ENCODE measurements at regions not wholly inside any gene's neighbourhood (a gene's known extent, or its start where the extent isn't known, plus 50 kb on each side); places are given as distances from the start of the nearest gene placed in this dataset.

DNA sequence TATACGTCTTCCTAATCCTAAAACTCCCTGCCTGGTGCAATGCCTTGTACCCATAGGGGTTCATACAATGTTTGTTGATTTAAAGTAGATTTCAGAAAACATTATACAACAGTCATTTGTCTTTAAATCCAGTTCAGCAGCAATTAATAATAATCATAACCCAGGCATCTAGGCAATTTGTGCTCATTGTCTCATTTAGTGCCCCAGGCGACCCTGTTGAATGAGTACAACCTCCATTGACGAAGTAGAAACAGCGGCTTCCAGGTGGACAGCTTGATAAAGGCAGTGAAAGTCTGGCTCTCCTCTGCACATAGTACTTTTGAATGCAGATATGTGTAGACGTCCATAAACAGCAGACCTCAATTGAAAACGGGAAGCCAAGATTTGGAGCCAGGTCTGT, 82.9 kb upstream of the CPM start:
- no peak overlapping the region for H3K4me2 ChIP-seq (ENCODE audit: insufficient read depth in 1 of 2, low read depth in 2 of 2, low read length in 2 of 2)
- no peak overlapping the region for H2BK12ac ChIP-seq (ENCODE audit: low read depth, low read length)
- CTCF ChIA-PET (ENCODE audit: partially characterized antibody), result interaction anchor here (0.6 to 0.7 kb wide), 2 partner anchors 107 to 141 kb away, joined by 3 read pairs; no protein-coding TSS in a partner anchor
- H2BK5ac ChIP-seq (ENCODE audit: low read depth, low read length), result no peak overlapping the region
- H2AFZ ChIP-seq (ENCODE audit: low read length), result no peak overlapping the region
- no peaks in the 10 kb centered on the region for H3K4me1 ChIP-seq (replicated peaks in 1 of 4; ENCODE audit: control insufficient read depth in 3 of 4, insufficient read depth in 4 of 4, low read length in 3 of 4)
- H3K79me2 ChIP-seq (ENCODE audit: control insufficient read depth in 1 of 2, insufficient read depth in 2 of 2, low read length in 2 of 2), result no peaks in the 10 kb centered on the region
- H3K23ac ChIP-seq (ENCODE audit: insufficient read length), result no peak overlapping the region
- H3K79me1 ChIP-seq (ENCODE audit: low read depth, low read length), result no peaks in the 10 kb centered on the region
- H2BK20ac ChIP-seq (ENCODE audit: low read length), result no peak overlapping the region
- H3K14ac ChIP-seq (ENCODE audit: insufficient read length), result no peak overlapping the region
- no peaks in the 10 kb centered on the region for H4K20me1 ChIP-seq (replicated peaks in 1 of 2; ENCODE audit: control insufficient read depth in 1 of 2, insufficient read depth in 2 of 2, low read length in 2 of 2)
- WGBS, 2 experiments (ENCODE audit: extremely low coverage in 1 of 2, insufficient coverage in 1 of 2, insufficient read length in 1 of 2, insufficient replicate concordance in 2 of 2, low coverage in 1 of 2, low lambda C conversion rate in 2 of 2, missing lambda C conversion rate in 1 of 2), result 64% methylated on average over 6 of the region's 6 CpGs; no CpG with 5 or more reads in 1 of the 2 experiments
- H3K9me3 ChIP-seq (ENCODE audit: insufficient read depth in 2 of 2, low read depth in 1 of 2, low read length in 1 of 2), result no peaks in the 10 kb centered on the region
- no peak overlapping the region for H3K18ac ChIP-seq (ENCODE audit: extremely low read depth, low read length)
- TF ChIP-seq BACH1 (IDR thresholded peaks at IDR 0.05; ENCODE audit: low read length), result no peak
- no peak for TF ChIP-seq CBX8 (IDR thresholded peaks at IDR 0.05; ENCODE audit: borderline replicate concordance, low read depth, low read length)
- TF ChIP-seq CHD2 (IDR thresholded peaks at IDR 0.05; ENCODE audit: low read length), result no peak
- TF ChIP-seq BCL11A (IDR thresholded peaks at IDR 0.05; ENCODE audit: low read depth in 2 of 2, low read length in 2 of 2), result no peak
- TF ChIP-seq ZNF274 (IDR thresholded peaks at IDR 0.05; ENCODE audit: borderline replicate concordance, extremely low read depth, low read length), result no peak
- no peak for TF ChIP-seq CHD1 (IDR thresholded peaks at IDR 0.05; ENCODE audit: low read depth, low read length)
- TF ChIP-seq KDM4A (IDR thresholded peaks at IDR 0.05; ENCODE audit: low read depth, low read length, severe bottlenecking), result no peak
- TF ChIP-seq, protein P1, sequence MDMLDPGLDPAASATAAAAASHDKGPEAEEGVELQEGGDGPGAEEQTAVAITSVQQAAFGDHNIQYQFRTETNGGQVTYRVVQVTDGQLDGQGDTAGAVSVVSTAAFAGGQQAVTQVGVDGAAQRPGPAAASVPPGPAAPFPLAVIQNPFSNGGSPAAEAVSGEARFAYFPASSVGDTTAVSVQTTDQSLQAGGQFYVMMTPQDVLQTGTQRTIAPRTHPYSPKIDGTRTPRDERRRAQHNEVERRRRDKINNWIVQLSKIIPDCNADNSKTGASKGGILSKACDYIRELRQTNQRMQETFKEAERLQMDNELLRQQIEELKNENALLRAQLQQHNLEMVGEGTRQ (IDR thresholded peaks at IDR 0.05; ENCODE audit: low read length), result no peak
- TF ChIP-seq, protein P2, sequence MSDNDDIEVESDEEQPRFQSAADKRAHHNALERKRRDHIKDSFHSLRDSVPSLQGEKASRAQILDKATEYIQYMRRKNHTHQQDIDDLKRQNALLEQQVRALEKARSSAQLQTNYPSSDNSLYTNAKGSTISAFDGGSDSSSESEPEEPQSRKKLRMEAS (IDR thresholded peaks at IDR 0.05), result no peak
- TF ChIP-seq SP4 (IDR thresholded peaks at IDR 0.05; ENCODE audit: low read length), result no peak
- no peak for TF ChIP-seq KDM1A (IDR thresholded peaks at IDR 0.05; ENCODE audit: borderline replicate concordance, low read length)
- TF ChIP-seq, protein P3, sequence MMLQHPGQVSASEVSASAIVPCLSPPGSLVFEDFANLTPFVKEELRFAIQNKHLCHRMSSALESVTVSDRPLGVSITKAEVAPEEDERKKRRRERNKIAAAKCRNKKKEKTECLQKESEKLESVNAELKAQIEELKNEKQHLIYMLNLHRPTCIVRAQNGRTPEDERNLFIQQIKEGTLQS (IDR thresholded peaks at IDR 0.05; ENCODE audit: insufficient read depth, low read depth, low read length), result no peak
- TF ChIP-seq HDAC6 (IDR thresholded peaks at IDR 0.05; ENCODE audit: low read depth, low read length), result no peak
- TF ChIP-seq EGR1 (IDR thresholded peaks at IDR 0.05; ENCODE audit: borderline replicate concordance, low read depth, low read length), result no peak
- no peak overlapping the region for H2AK5ac ChIP-seq (ENCODE audit: low read depth, low read length)
- H3K4me3 ChIP-seq (ENCODE audit: extremely low read depth in 1 of 4, insufficient read depth in 2 of 4, low read depth in 3 of 4, low read length in 4 of 4), result no peak overlapping the region
- POLR2A ChIA-PET (ENCODE audit: partially characterized antibody), result no interaction called here
- no peak overlapping the region for H2BK120ac ChIP-seq (replicated peaks; ENCODE audit: low read depth, low read length)
- H4K8ac ChIP-seq (ENCODE audit: extremely low read depth, insufficient read depth, low read length), result no peak overlapping the region
- H3K9ac ChIP-seq (replicated peaks in 1 of 4; ENCODE audit: extremely low read depth in 1 of 4, low read depth in 3 of 4, low read length in 3 of 4), result no peak overlapping the region
- no peak overlapping the region for H4K5ac ChIP-seq (ENCODE audit: insufficient read length, low read depth, low read length)
- H3K36me3 ChIP-seq (ENCODE audit: control insufficient read depth in 2 of 4, insufficient read depth in 4 of 4, low read length in 3 of 4), result no peaks in the 10 kb centered on the region
- no peaks in the 10 kb centered on the region for H3K23me2 ChIP-seq (ENCODE audit: low read depth, low read length)
- H3K4ac ChIP-seq (replicated peaks; ENCODE audit: insufficient read length, low read depth, low read length), result no peak overlapping the region
- H3K56ac ChIP-seq (replicated peaks; ENCODE audit: insufficient read length, low read depth, low read length), result no peak overlapping the region
- H3K27ac ChIP-seq (ENCODE audit: low read depth, low read length), result no peak overlapping the region
- no peak overlapping the region for H4K91ac ChIP-seq (replicated peaks; ENCODE audit: insufficient read length, low read length)
- no peak for DNase-seq (ENCODE audit: low read depth in 1 of 2, low spot score in 2 of 2)
- H3K27me3 ChIP-seq (replicated peaks in 1 of 4; ENCODE audit: control insufficient read depth in 3 of 4, extremely low read depth in 1 of 4, insufficient read depth in 3 of 4, low read length in 3 of 4), result no peaks in the 10 kb centered on the region
- FAIRE-seq, result no peak
- H2BK15ac ChIP-seq (ENCODE audit: low read length), result no peak overlapping the region
